ENCODE measurements at regions not wholly inside any gene's neighbourhood (a gene's known extent, or its start where the extent isn't known, plus 50 kb on each side); places are given as distances from the start of the nearest gene placed in this dataset.
"Not testable (repeated sequence)": the region's sequence is repeated elsewhere in the genome, so short reads cannot be mapped to it uniquely, and the experiment has no call there.

- no peak for DNase-seq (ENCODE audit: extremely low read depth, low read depth, low spot score)
These were observed 943.1 kb upstream of the WWC1 start for GRCh38 chr5:167348251-167348926.

DNA sequence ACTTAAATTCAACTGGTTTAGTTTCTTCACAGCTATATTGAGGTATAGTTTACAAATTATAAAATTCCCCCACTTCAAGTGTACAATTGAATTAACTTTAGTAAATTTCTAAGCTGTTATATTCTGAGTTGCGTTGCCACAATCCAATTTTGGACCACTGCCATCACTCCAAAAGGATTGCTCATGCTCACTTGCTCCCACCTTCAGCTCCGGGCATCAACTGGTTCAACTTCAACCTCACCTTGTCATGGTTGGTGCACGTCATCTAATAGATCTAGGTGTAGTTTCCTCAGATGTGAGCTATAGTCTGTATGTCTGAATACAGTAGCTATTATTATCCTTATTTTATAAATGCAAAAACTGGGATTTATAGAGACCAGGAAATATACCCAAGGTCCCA lies 942.5 kb upstream of the WWC1 start:
- no peak for DNase-seq (ENCODE audit: extremely low read depth, low read depth, low spot score)

- no peak for DNase-seq (ENCODE audit: extremely low read depth, low read depth, low spot score)
These were observed 940.1 kb upstream of the WWC1 start for GRCh38 chr5:167351316-167351715.

GRCh38 chr5:167352801-167353200 lies 938.6 kb upstream of the WWC1 start:
- DNase-seq (ENCODE audit: extremely low read depth, low read depth, low spot score): no peak

DNA sequence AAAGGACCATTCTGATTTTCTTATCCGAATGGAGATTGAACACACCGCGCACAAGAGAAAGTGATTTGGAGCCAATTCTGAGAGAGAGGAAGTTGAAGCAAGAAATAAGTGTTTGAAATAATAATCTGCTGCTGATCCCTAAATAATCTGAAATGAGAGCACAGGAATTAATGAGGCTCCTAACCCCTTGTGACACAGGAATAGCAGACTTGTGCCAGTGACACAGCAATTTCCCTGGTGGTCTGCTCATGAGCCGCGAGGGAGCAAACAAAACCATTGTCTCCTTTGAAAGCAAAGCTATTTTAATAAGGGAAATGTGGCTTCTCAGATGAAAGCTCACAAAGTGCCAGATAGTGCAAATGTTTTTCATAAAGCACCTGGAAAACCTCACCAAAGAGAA lies 936.1 kb upstream of the WWC1 start:
- DNase-seq (ENCODE audit: extremely low read depth, low read depth, low spot score): no peak

- no peak for DNase-seq (ENCODE audit: extremely low read depth, low read depth, low spot score)
These were observed 935.1 kb upstream of the WWC1 start for GRCh38 chr5:167356374-167356773.

GRCh38 chr5:167358868-167359492 lies 932.5 kb upstream of the WWC1 start:
- no peak for DNase-seq (ENCODE audit: extremely low read depth, low read depth, low spot score)

- DNase-seq (ENCODE audit: extremely low read depth, low read depth, low spot score): no peak
These were observed 929.6 kb upstream of the WWC1 start for GRCh38 chr5:167361795-167362194.

GRCh38 chr5:167363065-167363464 lies 928.4 kb upstream of the WWC1 start:
- DNase-seq (ENCODE audit: extremely low read depth, low read depth, low spot score): no peak

- DNase-seq (ENCODE audit: extremely low read depth, low read depth, low spot score): no peak
These were observed 916.3 kb upstream of the WWC1 start for GRCh38 chr5:167375125-167375524.

DNA sequence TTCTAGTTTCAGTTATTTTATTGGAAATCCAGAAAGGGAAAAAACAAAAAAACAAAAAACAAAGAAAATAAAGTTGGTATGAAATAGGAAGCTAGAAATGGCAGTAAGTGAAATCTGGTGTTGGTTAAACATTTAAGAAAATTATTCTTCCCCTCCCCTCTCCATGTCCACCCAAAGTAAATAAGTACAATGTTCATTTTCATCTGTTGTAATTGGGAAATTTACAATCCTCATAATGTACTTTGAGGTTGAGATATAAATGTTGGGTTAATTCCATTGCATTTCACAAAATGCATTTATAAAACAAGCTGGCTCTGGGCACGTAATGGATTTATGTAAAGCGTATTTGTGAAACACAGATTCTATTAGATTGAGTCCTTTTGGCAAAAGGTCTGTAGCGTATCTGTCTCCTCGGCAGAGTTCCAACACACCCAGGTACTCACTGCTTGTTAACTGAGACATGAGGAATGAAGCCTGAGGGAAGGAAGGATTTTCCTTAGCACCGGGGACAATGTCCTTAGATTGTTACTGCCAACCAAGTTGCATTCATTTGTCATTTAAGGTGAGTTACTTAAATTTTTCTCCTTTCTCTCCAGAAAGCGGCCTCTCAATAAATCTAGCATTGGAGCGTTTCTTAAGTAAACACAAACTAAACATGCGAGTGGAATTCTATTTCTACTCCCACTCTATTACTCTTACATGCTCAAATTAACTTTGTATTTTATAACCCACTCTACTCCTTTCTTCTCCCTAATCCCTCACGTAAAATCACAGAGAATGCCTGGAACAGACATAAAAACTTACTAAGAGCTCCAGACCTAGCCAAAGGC lies 912.3 kb upstream of the WWC1 start:
- no peak for DNase-seq (ENCODE audit: extremely low read depth, low read depth, low spot score)

- DNase-seq (ENCODE audit: extremely low read depth, low read depth, low spot score): no peak
These were observed 910.0 kb upstream of the WWC1 start for GRCh38 chr5:167381457-167381856.

- DNase-seq (ENCODE audit: extremely low read depth, low read depth, low spot score): no peak
These were observed 901.9 kb upstream of the WWC1 start for GRCh38 chr5:167389537-167389936.

DNA sequence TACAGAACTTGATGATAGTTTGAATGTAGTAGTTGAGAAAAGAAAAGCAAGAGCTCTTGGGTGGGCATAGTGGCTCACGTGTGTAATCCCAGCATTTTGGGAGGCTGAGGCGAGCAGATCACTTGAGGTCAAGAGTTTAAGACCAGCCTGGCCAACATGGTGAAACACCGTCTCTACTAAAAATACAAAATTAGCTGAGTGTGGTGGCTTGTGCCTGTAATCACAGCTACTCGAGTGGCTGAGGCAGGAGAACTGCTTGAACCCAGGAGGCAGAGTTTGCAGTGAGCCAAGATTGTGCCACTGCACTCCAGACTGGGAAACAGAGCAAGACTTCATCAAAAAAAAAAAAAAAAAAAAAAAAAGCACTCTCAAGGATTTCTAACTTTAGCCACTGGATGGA lies 900.2 kb upstream of the WWC1 start:
- not testable (repeated sequence) for DNase-seq (ENCODE audit: extremely low read depth, low read depth, low spot score)

DNA sequence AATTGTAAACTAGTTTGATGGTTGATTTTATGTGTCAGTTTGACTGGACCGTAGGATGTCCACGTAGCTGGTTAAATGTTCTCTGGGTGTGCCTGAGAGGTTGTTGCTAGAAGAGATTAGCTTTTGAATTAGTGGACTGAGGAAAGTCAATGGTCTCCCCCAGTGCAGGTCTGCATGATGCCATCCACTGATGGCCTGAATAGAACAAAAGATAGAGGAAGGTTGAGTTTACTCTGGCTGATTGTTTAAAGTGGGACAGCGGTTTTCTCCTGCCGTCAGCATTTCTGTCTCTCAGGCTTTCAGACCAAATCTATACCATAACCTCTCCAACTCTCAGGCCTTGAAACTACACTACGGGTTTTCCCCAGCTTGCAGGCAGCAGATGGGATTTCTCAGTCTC lies 899.2 kb upstream of the WWC1 start:
- no peak for DNase-seq (ENCODE audit: extremely low read depth, low read depth, low spot score)

DNA sequence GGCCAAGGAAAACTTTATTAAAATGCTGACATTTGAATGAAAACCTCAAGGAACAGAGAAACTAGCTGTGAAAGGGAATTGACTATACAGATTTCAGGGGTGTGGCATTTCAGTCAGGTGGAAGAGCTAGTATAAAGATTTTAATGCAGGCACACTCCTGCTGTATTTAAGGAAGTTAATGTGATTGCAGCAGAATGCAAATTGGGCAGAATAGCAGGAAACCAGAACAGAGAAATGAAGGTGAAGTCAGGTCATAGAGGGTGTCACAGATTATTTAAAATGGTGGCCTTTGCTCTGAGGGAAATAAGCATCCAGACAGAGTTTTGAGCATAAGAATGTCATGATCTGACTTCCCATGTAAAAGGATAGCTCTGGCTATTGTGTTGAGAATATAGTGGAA lies 898.1 kb upstream of the WWC1 start:
- DNase-seq (ENCODE audit: extremely low read depth, low read depth, low spot score): no peak

- no peak for DNase-seq (ENCODE audit: extremely low read depth, low read depth, low spot score)
These were observed 888.8 kb upstream of the WWC1 start for GRCh38 chr5:167402671-167403070.

DNA sequence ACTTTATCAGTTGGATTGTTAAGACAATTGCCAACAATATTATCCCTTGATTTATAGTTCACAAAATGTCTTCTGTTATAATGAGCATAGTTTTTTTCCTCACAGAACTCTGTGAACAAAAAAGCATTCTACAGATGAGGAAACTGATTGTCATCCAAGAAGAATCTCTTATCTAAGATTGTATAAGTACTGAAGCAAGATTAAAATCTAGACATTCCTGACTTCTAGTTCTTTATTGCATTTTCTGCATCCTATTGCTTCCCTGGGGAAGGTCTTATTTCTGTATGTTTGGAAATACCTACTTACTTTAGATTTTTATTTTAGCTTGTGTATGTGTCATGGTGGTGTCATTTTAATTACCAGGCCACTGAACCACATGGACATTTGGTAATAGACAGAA lies 884.9 kb upstream of the WWC1 start:
- DNase-seq (ENCODE audit: extremely low read depth, low read depth, low spot score): no peak

DNA sequence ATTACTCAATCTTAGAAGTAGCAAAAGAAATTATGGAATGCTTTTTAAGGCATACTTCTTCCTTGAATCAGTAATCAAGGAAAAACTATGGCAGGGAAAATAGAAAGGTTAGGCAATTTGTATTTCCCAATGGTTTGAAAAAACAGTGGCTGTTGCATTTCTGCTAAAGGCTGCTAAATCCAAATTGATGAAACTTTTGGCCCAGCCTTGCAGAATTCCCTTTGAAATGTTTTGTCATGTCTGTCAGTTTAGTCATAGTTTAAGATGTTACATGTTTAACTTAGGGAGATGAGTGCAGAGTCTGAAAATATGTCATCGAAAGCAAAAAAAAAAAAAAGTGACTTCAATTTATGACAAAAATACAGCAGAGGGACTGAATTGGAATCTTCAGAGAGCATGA lies 878.9 kb upstream of the WWC1 start:
- no peak for DNase-seq (ENCODE audit: extremely low read depth, low read depth, low spot score)

DNA sequence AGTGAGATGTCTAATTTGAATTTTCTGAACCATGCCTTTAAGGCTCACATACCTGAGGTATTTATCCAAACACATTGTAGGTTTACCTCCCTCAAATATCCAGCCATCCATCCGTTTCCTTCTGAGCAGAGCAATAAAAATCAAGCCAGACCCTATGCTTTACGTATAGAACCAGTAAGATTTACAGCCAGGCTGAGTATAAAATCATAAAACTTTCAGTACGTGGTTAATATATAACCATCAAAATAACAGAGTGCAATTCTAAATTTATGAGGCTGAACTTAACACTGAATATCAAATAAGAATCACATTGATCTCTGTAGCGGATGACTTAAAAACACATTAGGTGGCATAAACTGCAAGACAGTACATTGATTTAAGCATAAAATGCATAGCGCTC lies 877.9 kb upstream of the WWC1 start:
- no peak for DNase-seq (ENCODE audit: extremely low read depth, low read depth, low spot score)

GRCh38 chr5:167414611-167415010 lies 876.8 kb upstream of the WWC1 start:
- no peak for DNase-seq (ENCODE audit: extremely low read depth, low read depth, low spot score)
